Occipital lobe (tissue), 1 donor: ENCODE measurements at regions not wholly inside any gene's neighbourhood (a gene's known extent, or its start where the extent isn't known, plus 50 kb on each side); places are given as distances from the start of the nearest gene placed in this dataset.
A peak's percentile ranks its signal among the peaks of the same experiment; 100 is the strongest.

Source experiments
- DNase-seq: peaks from one replicate; lab custom pipeline; 2025; lab: John Stamatoyannopoulos, UW

- DNase-seq = no peak
These were observed 793.5 kb upstream of the HS6ST1 start for GRCh38 chr2:129112181-129112580.

- no peak for DNase-seq
These were observed 795.1 kb upstream of the HS6ST1 start for GRCh38 chr2:129113776-129114175.

- DNase-seq = no peak
These were observed 798.8 kb upstream of the HS6ST1 start for GRCh38 chr2:129117434-129117833.

- no peak for DNase-seq
These were observed 799.6 kb upstream of the HS6ST1 start for GRCh38 chr2:129118296-129118695.

GRCh38 chr2:129129087-129129486 lies 810.4 kb upstream of the HS6ST1 start:
- no peak for DNase-seq

GRCh38 chr2:129133692-129134641 lies 815.3 kb upstream of the HS6ST1 start:
- DNase-seq = no peak

- no peak for DNase-seq
These were observed 816.3 kb upstream of the HS6ST1 start for GRCh38 chr2:129135017-129135416.

GRCh38 chr2:129139380-129139779 lies 820.7 kb upstream of the HS6ST1 start:
- no peak for DNase-seq

- no peak for DNase-seq
These were observed 823.8 kb upstream of the HS6ST1 start for GRCh38 chr2:129142465-129142864.

GRCh38 chr2:129144082-129144791 lies 825.6 kb upstream of the HS6ST1 start:
- DNase-seq = no peak

GRCh38 chr2:129152514-129152913 lies 827.0 kb upstream of the RAB6C start:
- DNase-seq = no peak

- DNase-seq = no peak
These were observed 818.6 kb upstream of the RAB6C start for GRCh38 chr2:129160879-129161278.

GRCh38 chr2:129164220-129164949 lies 815.1 kb upstream of the RAB6C start:
- no peak for DNase-seq

- no peak for DNase-seq
These were observed 814.5 kb upstream of the RAB6C start for GRCh38 chr2:129165006-129165405.

GRCh38 chr2:129167456-129167855 lies 812.0 kb upstream of the RAB6C start:
- DNase-seq = no peak

- DNase-seq = no peak
These were observed 808.9 kb upstream of the RAB6C start for GRCh38 chr2:129170570-129170969.

- no peak for DNase-seq
These were observed 805.3 kb upstream of the RAB6C start for GRCh38 chr2:129174143-129174542.

- DNase-seq = no peak
These were observed 804.4 kb upstream of the RAB6C start for GRCh38 chr2:129175051-129175450.

- DNase-seq = no peak
These were observed 803.1 kb upstream of the RAB6C start for GRCh38 chr2:129176375-129176774.

- DNase-seq = peak; percentile 15
These were observed 801.1 kb upstream of the RAB6C start for GRCh38 chr2:129178356-129178755.

- DNase-seq = no peak
These were observed 800.3 kb upstream of the RAB6C start for GRCh38 chr2:129179199-129179598.

- no peak for DNase-seq
These were observed 799.2 kb upstream of the RAB6C start for GRCh38 chr2:129180124-129180716.
